ENCODE measurements at regions not wholly inside any gene's neighbourhood (a gene's known extent, or its start where the extent isn't known, plus 50 kb on each side); places are given as distances from the start of the nearest gene placed in this dataset.

DNA sequence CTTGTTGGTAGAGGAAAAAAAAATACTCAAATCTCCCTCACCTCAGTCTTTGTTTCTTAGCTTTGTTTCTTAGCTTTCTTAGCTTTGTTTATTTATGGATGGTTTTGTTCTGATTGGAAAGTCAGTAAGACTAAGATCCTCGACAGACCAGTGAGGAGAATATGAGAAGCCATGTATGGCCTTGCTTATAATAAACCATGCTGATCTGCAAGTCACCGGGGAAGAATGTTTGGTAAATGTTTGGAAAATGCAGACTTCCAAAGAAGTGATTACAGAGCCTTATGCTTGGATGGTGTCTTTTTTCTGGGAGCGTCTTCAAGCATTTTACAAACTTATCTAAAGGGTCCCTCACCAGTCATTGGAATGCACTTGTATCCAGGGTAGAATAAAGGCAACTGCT lies 90.1 kb upstream of the NOCT start:
- Histone ChIP-seq H3K4me1 (ENCODE audit: control insufficient read depth, insufficient read depth, low read length) (no peaks in the 10 kb centered on the region), H3K4me3 (ENCODE audit: low read length) (no peak overlapping the region), H3K27me3 (ENCODE audit: control insufficient read depth, insufficient read depth) (no peaks in the 10 kb centered on the region), H3K9me3 (ENCODE audit: control insufficient read depth, low read length) (no peaks in the 10 kb centered on the region), H3K27ac (ENCODE audit: low read length) (no peak overlapping the region)
- 88% methylated on average over 3 of the region's 3 CpGs for WGBS
- DNase-seq (no peak), ATAC-seq (no peak)
- intact Hi-C loops (cut with DNase I), result no loop called here

GRCh38 chr4:138919094-138919936 lies 96.3 kb upstream of the NOCT start:
- H3K4me3 ChIP-seq (ENCODE audit: low read length), result peak overlapping the region; percentile 21
- intact Hi-C loops (cut with DNase I), result no loop called here
- H3K27me3 ChIP-seq (ENCODE audit: control insufficient read depth, insufficient read depth), result no peaks in the 10 kb centered on the region
- no peaks in the 10 kb centered on the region for H3K4me1 ChIP-seq (ENCODE audit: control insufficient read depth, insufficient read depth, low read length)
- no peaks in the 10 kb centered on the region for H3K9me3 ChIP-seq (ENCODE audit: control insufficient read depth, low read length)
- H3K27ac ChIP-seq (ENCODE audit: low read length), result no peak overlapping the region
- peak; percentile 74 to 90 (median 77) for DNase-seq
- WGBS, result 30% methylated on average over 27 of the region's 27 CpGs
- ATAC-seq, result peak; percentile 91 to 94

GRCh38 chr4:138918169-138918869 lies 97.3 kb upstream of the NOCT start:
- intact Hi-C loops (cut with DNase I), result no loop called here
- DNase-seq, result no peak
- Histone ChIP-seq H3K27me3 (ENCODE audit: control insufficient read depth, insufficient read depth) (no peaks in the 10 kb centered on the region), H3K9me3 (ENCODE audit: control insufficient read depth, low read length) (no peaks in the 10 kb centered on the region), H3K27ac (ENCODE audit: low read length) (no peak overlapping the region), H3K4me1 (ENCODE audit: control insufficient read depth, insufficient read depth, low read length) (no peaks in the 10 kb centered on the region), H3K4me3 (ENCODE audit: low read length) (no peak overlapping the region)
- WGBS, result 88% methylated on average over 15 of the region's 15 CpGs
- ATAC-seq, result no peak

DNA sequence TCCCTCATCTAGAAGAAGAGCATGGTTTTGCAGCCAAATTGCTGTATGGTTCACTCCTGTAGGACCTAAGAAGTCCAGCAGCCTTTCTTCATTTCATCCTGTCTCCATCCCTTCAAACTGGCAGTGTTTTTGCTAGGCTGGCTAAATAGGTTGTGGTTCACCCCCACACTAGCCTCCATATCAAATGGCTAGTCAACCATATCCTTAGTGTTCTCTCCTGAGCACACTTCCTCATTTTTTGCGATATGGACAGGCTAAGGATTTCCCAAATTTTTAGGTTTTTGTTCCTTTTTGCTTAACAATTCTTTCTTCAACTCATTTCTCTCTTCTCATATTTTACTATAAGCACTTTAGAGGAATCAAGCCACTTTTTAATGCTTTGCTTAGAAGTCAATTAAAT lies 98.8 kb upstream of the NOCT start:
- Histone ChIP-seq H3K27ac (ENCODE audit: low read length) (no peak overlapping the region), H3K4me1 (ENCODE audit: control insufficient read depth, insufficient read depth, low read length) (no peaks in the 10 kb centered on the region), H3K9me3 (ENCODE audit: control insufficient read depth, low read length) (no peaks in the 10 kb centered on the region), H3K27me3 (ENCODE audit: control insufficient read depth, insufficient read depth) (no peaks in the 10 kb centered on the region), H3K4me3 (ENCODE audit: low read length) (no peak overlapping the region)
- ATAC-seq (no peak), DNase-seq (no peak)
- intact Hi-C loops (cut with DNase I), result no loop called here
- 87% methylated on average over 1 of the region's 1 CpG for WGBS

DNA sequence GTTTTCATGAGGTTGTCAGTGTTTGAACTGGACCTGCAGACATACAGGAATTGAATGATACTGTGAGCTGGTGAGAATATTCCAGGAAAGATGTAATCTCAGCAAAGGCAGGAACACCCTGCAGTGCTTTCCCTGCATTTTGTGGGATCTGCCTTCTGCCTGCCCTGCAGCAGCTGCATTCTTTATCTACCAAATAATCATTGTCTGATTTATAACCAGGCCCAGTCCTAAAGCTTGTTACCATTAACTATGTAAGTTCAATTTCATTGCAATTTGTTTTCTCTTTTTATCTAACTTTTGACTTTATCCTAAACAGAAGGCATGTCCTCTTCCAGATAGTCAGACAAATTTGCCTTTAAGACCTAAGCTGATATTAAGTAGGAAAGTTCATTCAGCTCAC lies 99.8 kb upstream of the NOCT start:
- H3K4me1 ChIP-seq (ENCODE audit: control insufficient read depth, insufficient read depth, low read length), result peaks cover 4% of the 10 kb centered on the region
- intact Hi-C loops (cut with DNase I), result no loop called here
- H3K27ac ChIP-seq (ENCODE audit: low read length), result no peak overlapping the region
- no peak overlapping the region for H3K4me3 ChIP-seq (ENCODE audit: low read length)
- no peak for ATAC-seq
- DNase-seq, result no peak
- no peaks in the 10 kb centered on the region for H3K27me3 ChIP-seq (ENCODE audit: control insufficient read depth, insufficient read depth)
- H3K9me3 ChIP-seq (ENCODE audit: control insufficient read depth, low read length), result no peaks in the 10 kb centered on the region

GRCh38 chr4:138912704-138913340 lies 102.8 kb upstream of the NOCT start:
- H3K4me3 ChIP-seq (ENCODE audit: low read length), result no peak overlapping the region
- no peak for ATAC-seq
- intact Hi-C loops (cut with DNase I), result no loop called here
- WGBS, result 78% methylated on average over 3 of the region's 3 CpGs
- peak overlapping the region; percentile 1 for H3K27ac ChIP-seq (ENCODE audit: low read length)
- H3K4me1 ChIP-seq (ENCODE audit: control insufficient read depth, insufficient read depth, low read length), result peaks cover 4% of the 10 kb centered on the region
- DNase-seq, result no peak
- H3K9me3 ChIP-seq (ENCODE audit: control insufficient read depth, low read length), result no peaks in the 10 kb centered on the region
- no peaks in the 10 kb centered on the region for H3K27me3 ChIP-seq (ENCODE audit: control insufficient read depth, insufficient read depth)

GRCh38 chr4:138911909-138912703 lies 103.5 kb upstream of the NOCT start:
- peak in 1 of 3 donors; percentile 67 for DNase-seq

DNA sequence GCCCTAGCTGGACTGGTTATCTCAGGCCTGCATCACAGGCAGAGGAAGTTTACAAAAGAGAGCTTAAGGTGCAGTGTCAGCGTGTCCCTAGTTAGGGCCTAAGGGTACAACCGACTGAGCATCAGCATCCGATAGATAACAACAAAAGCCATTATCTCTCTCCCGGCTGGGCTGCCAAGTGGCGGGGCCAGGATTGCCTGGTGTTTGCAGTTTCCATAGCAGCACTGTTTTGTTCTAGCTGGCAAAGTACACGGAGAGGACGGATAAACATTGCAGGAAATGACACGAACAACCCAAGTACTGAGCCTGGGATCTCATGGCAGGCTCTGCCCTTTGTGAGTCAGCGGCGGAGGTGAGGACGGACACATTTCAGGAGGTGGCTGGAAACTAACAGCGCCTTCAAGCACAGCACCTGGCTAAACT lies 104.7 kb upstream of the NOCT start:
- ATAC-seq (peak; percentile 97 to 99), DNase-seq (peak; percentile 81 to 91 (median 90))
- Histone ChIP-seq H3K4me1 (ENCODE audit: control insufficient read depth, insufficient read depth, low read length) (peaks cover 4% of the 10 kb centered on the region), H3K27me3 (ENCODE audit: control insufficient read depth, insufficient read depth) (no peaks in the 10 kb centered on the region), H3K4me3 (ENCODE audit: low read length) (no peak overlapping the region), H3K27ac (ENCODE audit: low read length) (peak overlapping the region; percentile 84), H3K9me3 (ENCODE audit: control insufficient read depth, low read length) (no peaks in the 10 kb centered on the region)
- 6% methylated on average over 12 of the region's 12 CpGs for WGBS
- intact Hi-C loops (cut with DNase I), result no loop called here

More at GRCh38 chr4:138911909-138912703, 103.5 kb upstream of the NOCT start:
- WGBS, result 64% methylated on average over 9 of the region's 9 CpGs
- H3K27ac ChIP-seq (ENCODE audit: low read length), result peak overlapping the region; percentile 1
- H3K27me3 ChIP-seq (ENCODE audit: control insufficient read depth, insufficient read depth), result no peaks in the 10 kb centered on the region
- ATAC-seq, result no peak
- intact Hi-C loops (cut with DNase I), result no loop called here
- peaks cover 4% of the 10 kb centered on the region for H3K4me1 ChIP-seq (ENCODE audit: control insufficient read depth, insufficient read depth, low read length)
- H3K4me3 ChIP-seq (ENCODE audit: low read length), result no peak overlapping the region
- H3K9me3 ChIP-seq (ENCODE audit: control insufficient read depth, low read length), result no peaks in the 10 kb centered on the region

GRCh38 chr4:138910195-138910913 lies 105.2 kb upstream of the NOCT start:
- Histone ChIP-seq H3K4me3 (ENCODE audit: low read length) (no peak overlapping the region), H3K9me3 (ENCODE audit: control insufficient read depth, low read length) (no peaks in the 10 kb centered on the region), H3K4me1 (ENCODE audit: control insufficient read depth, insufficient read depth, low read length) (peaks cover 4% of the 10 kb centered on the region), H3K27ac (ENCODE audit: low read length) (peak overlapping the region; percentile 7), H3K27me3 (ENCODE audit: control insufficient read depth, insufficient read depth) (no peaks in the 10 kb centered on the region)
- intact Hi-C loops (cut with DNase I), result no loop called here
- peak in 1 of 2 donors; percentile 39 for ATAC-seq
- WGBS, result 54% methylated on average over 6 of the region's 6 CpGs
- no peak for DNase-seq

DNA sequence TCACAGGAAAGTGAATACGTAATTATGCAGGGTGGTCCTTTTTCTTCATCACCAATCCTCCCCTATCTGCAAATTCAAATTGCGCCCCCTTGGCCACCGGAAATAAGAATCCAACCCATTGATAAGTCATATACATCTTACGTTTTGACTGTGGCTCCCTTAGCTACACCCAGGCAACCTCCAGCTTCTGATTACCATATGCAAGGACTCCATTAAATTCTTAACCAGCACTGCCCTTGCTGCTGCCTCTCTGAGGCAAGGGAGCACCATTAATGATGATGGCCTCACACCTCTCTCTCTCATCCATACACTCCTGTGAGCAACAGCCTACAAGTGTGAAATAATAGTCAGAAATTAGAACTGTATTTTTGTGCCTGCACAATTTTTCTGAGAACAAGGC lies 106.0 kb upstream of the NOCT start:
- DNase-seq, result no peak
- no peak overlapping the region for H3K4me3 ChIP-seq (ENCODE audit: low read length)
- no peaks in the 10 kb centered on the region for H3K9me3 ChIP-seq (ENCODE audit: control insufficient read depth, low read length)
- no peak for ATAC-seq
- no peak overlapping the region for H3K27ac ChIP-seq (ENCODE audit: low read length)
- H3K4me1 ChIP-seq (ENCODE audit: control insufficient read depth, insufficient read depth, low read length), result peaks cover 4% of the 10 kb centered on the region
- 94% methylated on average over 4 of the region's 4 CpGs for WGBS
- H3K27me3 ChIP-seq (ENCODE audit: control insufficient read depth, insufficient read depth), result no peaks in the 10 kb centered on the region
- intact Hi-C loops (cut with DNase I), result no loop called here

Measured in right cardiac atrium (tissue), 5 donors.